ENCODE measurements at regions not wholly inside any gene's neighbourhood (a gene's known extent, or its start where the extent isn't known, plus 50 kb on each side); places are given as distances from the start of the nearest gene placed in this dataset. TPM values are rescaled to one million over a fixed set of nuclear protein-coding genes. Genes with fewer than 3 reads are reported as not detected.

GRCh38 chr18:66662632-66663031 lies 58.7 kb upstream of the CDH19 start:
- Histone ChIP-seq H3K4me3 (ENCODE audit: insufficient read depth, low read length) (no peak overlapping the region), H4K20me1 (ENCODE audit: insufficient read depth, low read length) (no peaks in the 10 kb centered on the region), H3K36me3 (ENCODE audit: insufficient read depth, low read length) (no peaks in the 10 kb centered on the region), H2AFZ (ENCODE audit: low read length) (no peak overlapping the region), H3K9me3 (ENCODE audit: low read depth, low read length) (peaks cover 3% of the 10 kb centered on the region), H3K27me3 (ENCODE audit: insufficient read depth, low read length) (no peaks in the 10 kb centered on the region), H3K79me2 (ENCODE audit: insufficient read depth, low read length) (no peaks in the 10 kb centered on the region), H3K4me1 (ENCODE audit: insufficient read depth, low read length) (no peaks in the 10 kb centered on the region), H3K27ac (ENCODE audit: low read depth, low read length) (no peak overlapping the region), H3K4me2 (ENCODE audit: insufficient read depth, low read length) (no peak overlapping the region)
- DNase-seq (ENCODE audit: insufficient read length, low spot score, missing footprints), result no peak
- TF ChIP-seq CTCF (IDR thresholded peaks at IDR 0.05; ENCODE audit: extremely low read depth, low read depth, low read length), result no peak

- H3K9me3 ChIP-seq (ENCODE audit: low read depth, low read length), result peaks cover 5% of the 10 kb centered on the region
- H3K27ac ChIP-seq (ENCODE audit: low read depth, low read length), result no peak overlapping the region
- no peak overlapping the region for H3K4me2 ChIP-seq (ENCODE audit: insufficient read depth, low read length)
- H3K4me1 ChIP-seq (ENCODE audit: insufficient read depth, low read length), result no peaks in the 10 kb centered on the region
- H3K4me3 ChIP-seq (ENCODE audit: insufficient read depth, low read length), result no peak overlapping the region
- no peaks in the 10 kb centered on the region for H3K36me3 ChIP-seq (ENCODE audit: insufficient read depth, low read length)
- no peaks in the 10 kb centered on the region for H3K79me2 ChIP-seq (ENCODE audit: insufficient read depth, low read length)
- H3K27me3 ChIP-seq (ENCODE audit: insufficient read depth, low read length), result no peaks in the 10 kb centered on the region
- no peaks in the 10 kb centered on the region for H4K20me1 ChIP-seq (ENCODE audit: insufficient read depth, low read length)
- H2AFZ ChIP-seq (ENCODE audit: low read length), result no peak overlapping the region
- no peak for DNase-seq (ENCODE audit: insufficient read length, low spot score, missing footprints)
- TF ChIP-seq CTCF (IDR thresholded peaks at IDR 0.05; ENCODE audit: extremely low read depth, low read depth, low read length), result no peak
Measured at GRCh38 chr18:66655407-66655806, 51.5 kb upstream of the CDH19 start.

Small RNA genes in the stretch of these regions (small RNA-seq; reads per million reads assigned to genes)
- gene AC091042.1 (not detected), gene MIR5011 (not detected), gene RNU6-1037P (not detected), gene RPL31P9 (not detected)
